ENCODE measurements at regions not wholly inside any gene's neighbourhood (a gene's known extent, or its start where the extent isn't known, plus 50 kb on each side); places are given as distances from the start of the nearest gene placed in this dataset.

- Mint-ChIP-seq H3K4me3 (no peak overlapping the region), H3K36me3 (no peaks in the 10 kb centered on the region), H3K27me3 (ENCODE audit: low read depth in 2 of 2) (no peaks in the 10 kb centered on the region), H3K4me1 (no peaks in the 10 kb centered on the region), H3K27ac (no peak overlapping the region), H3K9me3 (peaks cover 9 to 11% of the 10 kb centered on the region in 2 donors)
- Histone ChIP-seq H3K27me3 (ENCODE audit: control insufficient read depth, insufficient read depth, low read length) (no peaks in the 10 kb centered on the region), H3K4me3 (ENCODE audit: low read length) (no peak overlapping the region), H3K4me1 (ENCODE audit: control insufficient read depth, insufficient read depth, low read length) (no peaks in the 10 kb centered on the region), H3K36me3 (ENCODE audit: control insufficient read depth, insufficient read depth, low read length) (no peaks in the 10 kb centered on the region), H3K9me3 (ENCODE audit: control insufficient read depth, insufficient read depth, low read length) (no peaks in the 10 kb centered on the region), H3K27ac (ENCODE audit: low read length) (no peak overlapping the region)
- TF ChIP-seq CTCF (IDR thresholded peaks at IDR 0.05) = no peak
- no peak for DNase-seq
- WGBS (ENCODE audit: insufficient coverage) = 73% methylated on average over 2 of the region's 2 CpGs
- ATAC-seq = no peak
- intact Hi-C loops (cut with micrococcal nuclease) = no loop called here
These were observed 608.7 kb upstream of the REG3G start for GRCh38 chr2:78416625-78417300.

GRCh38 chr2:78417355-78417754, 608.1 kb upstream of the REG3G start:
- Mint-ChIP-seq H3K4me3 (no peak overlapping the region), H3K27ac (no peak overlapping the region), H3K36me3 (no peaks in the 10 kb centered on the region), H3K27me3 (ENCODE audit: low read depth in 2 of 2) (no peaks in the 10 kb centered on the region), H3K9me3 (peaks cover 10 to 12% of the 10 kb centered on the region in 2 donors), H3K4me1 (no peaks in the 10 kb centered on the region)
- Histone ChIP-seq H3K9me3 (ENCODE audit: control insufficient read depth, insufficient read depth, low read length) (no peaks in the 10 kb centered on the region), H3K36me3 (ENCODE audit: control insufficient read depth, insufficient read depth, low read length) (no peaks in the 10 kb centered on the region), H3K4me1 (ENCODE audit: control insufficient read depth, insufficient read depth, low read length) (no peaks in the 10 kb centered on the region), H3K27ac (ENCODE audit: low read length) (no peak overlapping the region), H3K4me3 (ENCODE audit: low read length) (no peak overlapping the region), H3K27me3 (ENCODE audit: control insufficient read depth, insufficient read depth, low read length) (no peaks in the 10 kb centered on the region)
- whole genome bisulfite sequencing (ENCODE audit: insufficient coverage) = 100% methylated on average over 1 of the region's 2 CpGs
- intact Hi-C loops (cut with micrococcal nuclease) = no loop called here
- no peak for ATAC-seq
- no peak for TF ChIP-seq CTCF (IDR thresholded peaks at IDR 0.05)
- no peak for DNase-seq

- DNase-seq (no peak), ATAC-seq (no peak)
- Histone ChIP-seq H3K4me1 (ENCODE audit: control insufficient read depth, insufficient read depth, low read length) (no peaks in the 10 kb centered on the region), H3K4me3 (ENCODE audit: low read length) (no peak overlapping the region), H3K9me3 (ENCODE audit: control insufficient read depth, insufficient read depth, low read length) (no peaks in the 10 kb centered on the region), H3K36me3 (ENCODE audit: control insufficient read depth, insufficient read depth, low read length) (no peaks in the 10 kb centered on the region), H3K27me3 (ENCODE audit: control insufficient read depth, insufficient read depth, low read length) (no peaks in the 10 kb centered on the region), H3K27ac (ENCODE audit: low read length) (no peak overlapping the region)
- Mint-ChIP-seq H3K9me3 (peaks cover 10 to 12% of the 10 kb centered on the region in 2 donors), H3K27ac (no peak overlapping the region), H3K27me3 (ENCODE audit: low read depth in 2 of 2) (no peaks in the 10 kb centered on the region), H3K36me3 (no peaks in the 10 kb centered on the region), H3K4me1 (no peaks in the 10 kb centered on the region), H3K4me3 (no peak overlapping the region)
- WGBS (ENCODE audit: insufficient coverage) = 61% methylated on average over 2 of the region's 2 CpGs
- intact Hi-C loops (cut with micrococcal nuclease) = no loop called here
- TF ChIP-seq CTCF (IDR thresholded peaks at IDR 0.05) = no peak
These were observed 607.5 kb upstream of the REG3G start for GRCh38 chr2:78418021-78418420.

- Histone ChIP-seq H3K9me3 (ENCODE audit: control insufficient read depth, insufficient read depth, low read length) (no peaks in the 10 kb centered on the region), H3K4me3 (ENCODE audit: low read length) (no peak overlapping the region), H3K27me3 (ENCODE audit: control insufficient read depth, insufficient read depth, low read length) (no peaks in the 10 kb centered on the region), H3K36me3 (ENCODE audit: control insufficient read depth, insufficient read depth, low read length) (no peaks in the 10 kb centered on the region), H3K4me1 (ENCODE audit: control insufficient read depth, insufficient read depth, low read length) (no peaks in the 10 kb centered on the region), H3K27ac (ENCODE audit: low read length) (no peak overlapping the region)
- H3K4me1 Mint-ChIP-seq = no peaks in the 10 kb centered on the region
- DNase-seq (no peak), ATAC-seq (no peak)
- no peak for TF ChIP-seq CTCF (IDR thresholded peaks at IDR 0.05)
- intact Hi-C loops (cut with micrococcal nuclease) = no loop called here
- H3K27me3 Mint-ChIP-seq (ENCODE audit: low read depth in 2 of 2) = no peaks in the 10 kb centered on the region
- H3K9me3 Mint-ChIP-seq = peaks cover 13% of the 10 kb centered on the region in 2 donors
- H3K36me3 Mint-ChIP-seq = no peaks in the 10 kb centered on the region
- WGBS (ENCODE audit: insufficient coverage) = no CpG with 5 or more reads among the region's 1 CpG
- H3K27ac Mint-ChIP-seq = no peak overlapping the region
- no peak overlapping the region for H3K4me3 Mint-ChIP-seq
These were observed 605.4 kb upstream of the REG3G start for GRCh38 chr2:78420132-78420531.

All from natural killer cell (primary cell).